ENCODE measurements at regions not wholly inside any gene's neighbourhood (a gene's known extent, or its start where the extent isn't known, plus 50 kb on each side); places are given as distances from the start of the nearest gene placed in this dataset.
A peak's percentile ranks its signal among the peaks of the same experiment; 100 is the strongest.

DNA sequence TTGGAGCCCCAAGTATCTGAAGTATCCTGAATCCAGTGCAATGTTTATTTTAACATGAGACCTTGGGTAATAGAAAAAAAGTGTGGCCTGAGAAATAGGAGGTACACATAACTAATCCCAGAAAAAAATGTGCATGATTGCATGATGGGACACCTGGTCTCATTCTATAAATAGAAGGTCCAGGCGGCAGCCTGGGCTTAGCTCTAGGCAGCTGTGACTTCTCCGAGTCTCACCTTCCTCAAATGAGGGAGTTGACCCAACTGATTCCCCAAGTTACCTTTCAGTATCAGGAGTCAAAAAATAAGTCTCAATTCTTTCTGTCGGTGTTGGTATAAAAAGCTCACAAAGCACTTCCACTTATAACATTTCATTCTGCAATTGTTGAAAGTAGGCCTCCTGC, 65.9 kb upstream of the CCDC190 start:
- Histone ChIP-seq H3K4me3 (ENCODE audit: low read length) (no peak overlapping the region), H3K27ac (ENCODE audit: low read length) (no peak overlapping the region), H3K79me2 (ENCODE audit: low read length) (no peaks in the 10 kb centered on the region), H3K4me1 (ENCODE audit: insufficient read depth, low read length) (no peaks in the 10 kb centered on the region), H3K9me2 (replicated peaks; ENCODE audit: low read length) (no peaks in the 10 kb centered on the region), H3F3A (ENCODE audit: low read length, unreplicated experiment) (no peaks in the 10 kb centered on the region), H3K36me3 (ENCODE audit: low read depth, low read length) (no peaks in the 10 kb centered on the region), H3K9ac (ENCODE audit: low read length) (no peak overlapping the region), H4K20me1 (ENCODE audit: low read length) (no peaks in the 10 kb centered on the region), H2AFZ (ENCODE audit: low read length) (no peak overlapping the region), H3K4me2 (ENCODE audit: low read length) (no peak overlapping the region), H3K27me3 (ENCODE audit: low read length) (no peaks in the 10 kb centered on the region), H3K9me3 (ENCODE audit: low read length) (no peaks in the 10 kb centered on the region)
- TF ChIP-seq EZH2 (IDR thresholded peaks at IDR 0.05; ENCODE audit: low read length, unreplicated experiment) (no peak), EZH2phosphoT487 (IDR thresholded peaks at IDR 0.05; ENCODE audit: borderline replicate concordance, low read length) (no peak)
- TF ChIP-seq, protein P1, sequence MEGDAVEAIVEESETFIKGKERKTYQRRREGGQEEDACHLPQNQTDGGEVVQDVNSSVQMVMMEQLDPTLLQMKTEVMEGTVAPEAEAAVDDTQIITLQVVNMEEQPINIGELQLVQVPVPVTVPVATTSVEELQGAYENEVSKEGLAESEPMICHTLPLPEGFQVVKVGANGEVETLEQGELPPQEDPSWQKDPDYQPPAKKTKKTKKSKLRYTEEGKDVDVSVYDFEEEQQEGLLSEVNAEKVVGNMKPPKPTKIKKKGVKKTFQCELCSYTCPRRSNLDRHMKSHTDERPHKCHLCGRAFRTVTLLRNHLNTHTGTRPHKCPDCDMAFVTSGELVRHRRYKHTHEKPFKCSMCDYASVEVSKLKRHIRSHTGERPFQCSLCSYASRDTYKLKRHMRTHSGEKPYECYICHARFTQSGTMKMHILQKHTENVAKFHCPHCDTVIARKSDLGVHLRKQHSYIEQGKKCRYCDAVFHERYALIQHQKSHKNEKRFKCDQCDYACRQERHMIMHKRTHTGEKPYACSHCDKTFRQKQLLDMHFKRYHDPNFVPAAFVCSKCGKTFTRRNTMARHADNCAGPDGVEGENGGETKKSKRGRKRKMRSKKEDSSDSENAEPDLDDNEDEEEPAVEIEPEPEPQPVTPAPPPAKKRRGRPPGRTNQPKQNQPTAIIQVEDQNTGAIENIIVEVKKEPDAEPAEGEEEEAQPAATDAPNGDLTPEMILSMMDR (conservative IDR thresholded peaks at IDR 0.05; ENCODE audit: low read depth, low read length) = no peak
- intact Hi-C loops (cut with micrococcal nuclease) = no loop called here
- ChIA-PET POLR2A (ENCODE audit: unreplicated experiment) (no interaction called here), CTCF (no interaction called here)
- no TSS peak for BruUV-seq (replicated peaks)
- no peak for ATAC-seq
- DNase-seq = no peak

DNA sequence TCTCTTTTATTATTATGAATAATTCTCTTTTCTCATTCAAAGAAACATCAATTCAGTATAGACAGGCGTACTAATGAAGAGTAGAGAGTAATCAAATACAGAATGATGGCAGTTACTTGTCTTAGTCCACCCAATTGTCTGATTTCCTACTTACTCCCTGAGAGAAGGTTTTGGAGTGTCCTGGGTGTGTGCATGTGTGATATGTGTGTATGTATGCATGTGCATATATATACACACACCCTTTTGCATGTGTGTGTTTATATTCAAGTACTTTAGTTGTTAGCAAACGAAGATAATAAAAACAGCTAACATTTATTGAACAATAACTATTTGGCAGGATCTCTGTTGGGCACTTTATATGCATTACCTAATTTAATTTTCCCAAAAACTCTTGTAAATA, 63.2 kb upstream of the CCDC190 start:
- no peak overlapping the region for H3K4me2 ChIP-seq (ENCODE audit: low read length)
- no peak for TF ChIP-seq EZH2 (IDR thresholded peaks at IDR 0.05; ENCODE audit: low read length, unreplicated experiment)
- TF ChIP-seq, protein P1 (conservative IDR thresholded peaks at IDR 0.05; ENCODE audit: low read depth, low read length) = no peak
- TF ChIP-seq EZH2phosphoT487 (IDR thresholded peaks at IDR 0.05; ENCODE audit: borderline replicate concordance, low read length) = no peak
- no peaks in the 10 kb centered on the region for H3K27me3 ChIP-seq (ENCODE audit: low read length)
- no peaks in the 10 kb centered on the region for H3K79me2 ChIP-seq (ENCODE audit: low read length)
- intact Hi-C loops (cut with micrococcal nuclease) = no loop called here
- no peaks in the 10 kb centered on the region for H3K9me2 ChIP-seq (replicated peaks; ENCODE audit: low read length)
- no TSS peak for BruUV-seq (replicated peaks)
- H3K36me3 ChIP-seq (ENCODE audit: low read depth, low read length) = no peaks in the 10 kb centered on the region
- no peak overlapping the region for H2AFZ ChIP-seq (ENCODE audit: low read length)
- H3K9me3 ChIP-seq (ENCODE audit: low read length) = no peaks in the 10 kb centered on the region
- H3K27ac ChIP-seq (ENCODE audit: low read length) = no peak overlapping the region
- H3F3A ChIP-seq (ENCODE audit: low read length, unreplicated experiment) = no peaks in the 10 kb centered on the region
- no peaks in the 10 kb centered on the region for H3K4me1 ChIP-seq (ENCODE audit: insufficient read depth, low read length)
- POLR2A ChIA-PET (ENCODE audit: unreplicated experiment) = no interaction called here
- ATAC-seq (no peak), DNase-seq (no peak)
- no peak overlapping the region for H3K9ac ChIP-seq (ENCODE audit: low read length)
- CTCF ChIA-PET = no interaction called here
- no peak overlapping the region for H3K4me3 ChIP-seq (ENCODE audit: low read length)
- no peaks in the 10 kb centered on the region for H4K20me1 ChIP-seq (ENCODE audit: low read length)

DNA sequence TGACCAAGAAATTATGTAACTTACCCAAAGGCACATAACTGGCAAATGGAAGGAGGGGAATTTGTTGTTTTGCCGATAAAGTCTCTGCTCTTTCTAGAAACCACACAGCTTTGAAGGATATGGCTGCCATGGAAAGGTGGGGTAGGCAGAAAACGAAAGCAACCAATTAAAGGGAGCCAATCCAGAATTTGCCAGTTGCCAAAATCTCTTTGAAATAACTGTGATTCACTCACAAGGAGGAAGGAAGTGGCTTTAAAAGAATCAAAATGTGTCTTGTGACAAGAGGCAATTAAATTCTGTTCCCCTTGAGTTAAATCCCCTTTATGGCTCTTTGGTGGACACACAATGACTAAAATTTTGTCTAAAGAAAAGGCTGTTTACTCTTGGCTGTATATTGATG, 61.2 kb upstream of the CCDC190 start:
- H2AFZ ChIP-seq (ENCODE audit: low read length) = no peak overlapping the region
- intact Hi-C loops (cut with micrococcal nuclease) = no loop called here

More for the DNA sequence above, 61.2 kb upstream of the CCDC190 start:
- no peak overlapping the region for H3K27ac ChIP-seq (ENCODE audit: low read length)
- H3K79me2 ChIP-seq (ENCODE audit: low read length) = no peaks in the 10 kb centered on the region
- no peaks in the 10 kb centered on the region for H3F3A ChIP-seq (ENCODE audit: low read length, unreplicated experiment)
- ChIA-PET CTCF (no interaction called here), POLR2A (ENCODE audit: unreplicated experiment) (no interaction called here)
- TF ChIP-seq EZH2phosphoT487 (IDR thresholded peaks at IDR 0.05; ENCODE audit: borderline replicate concordance, low read length) (no peak), EZH2 (IDR thresholded peaks at IDR 0.05; ENCODE audit: low read length, unreplicated experiment) (no peak)
- TF ChIP-seq, protein P1 (conservative IDR thresholded peaks at IDR 0.05; ENCODE audit: low read depth, low read length) = no peak
- H3K27me3 ChIP-seq (ENCODE audit: low read length) = no peaks in the 10 kb centered on the region
- BruUV-seq (replicated peaks) = no TSS peak
- no peaks in the 10 kb centered on the region for H3K9me3 ChIP-seq (ENCODE audit: low read length)
- no peaks in the 10 kb centered on the region for H3K4me1 ChIP-seq (ENCODE audit: insufficient read depth, low read length)
- no peak overlapping the region for H3K4me3 ChIP-seq (ENCODE audit: low read length)
- ATAC-seq (peak; percentile 37), DNase-seq (peak; percentile 32)
- no peaks in the 10 kb centered on the region for H4K20me1 ChIP-seq (ENCODE audit: low read length)
- no peak overlapping the region for H3K9ac ChIP-seq (ENCODE audit: low read length)
- H3K36me3 ChIP-seq (ENCODE audit: low read depth, low read length) = no peaks in the 10 kb centered on the region
- H3K9me2 ChIP-seq (replicated peaks; ENCODE audit: low read length) = no peaks in the 10 kb centered on the region
- H3K4me2 ChIP-seq (ENCODE audit: low read length) = no peak overlapping the region

All from PC-3 (cell line).